NCI-H2107 treated with DMSO at 0.1 percent for 48 hours (cell line): ENCODE measurements at regions not wholly inside any gene's neighbourhood (a gene's known extent, or its start where the extent isn't known, plus 50 kb on each side); places are given as distances from the start of the nearest gene placed in this dataset.
"Not testable (repeated sequence)": the region's sequence is repeated elsewhere in the genome, so short reads cannot be mapped to it uniquely, and the experiment has no call there.

ENCODE experiments used
- DNase-seq: peaks from one replicate; lab custom pipeline; 2025; ENCODE audit not compliant: unreplicated experiment; lab: John Stamatoyannopoulos, UW

- DNase-seq: not testable (repeated sequence)
Observed at GRCh38 chr3:30323649-30324048, 282.8 kb upstream of the TGFBR2 start.

GRCh38 chr3:30324587-30324986, 281.8 kb upstream of the TGFBR2 start:
- DNase-seq: no peak

GRCh38 chr3:30327976-30328375, 278.4 kb upstream of the TGFBR2 start:
- not testable (repeated sequence) for DNase-seq

- not testable (repeated sequence) for DNase-seq
Observed at GRCh38 chr3:30328935-30329334, 277.5 kb upstream of the TGFBR2 start.

GRCh38 chr3:30331519-30331918, 274.9 kb upstream of the TGFBR2 start:
- DNase-seq: no peak

GRCh38 chr3:30332196-30333021, 274.0 kb upstream of the TGFBR2 start:
- DNase-seq: no peak

- DNase-seq: no peak
Observed at GRCh38 chr3:30333143-30333542, 273.3 kb upstream of the TGFBR2 start.

GRCh38 chr3:30333903-30334302, 272.5 kb upstream of the TGFBR2 start:
- DNase-seq: no peak

GRCh38 chr3:30340500-30340899, 265.9 kb upstream of the TGFBR2 start:
- DNase-seq: no peak

- no peak for DNase-seq
Observed at GRCh38 chr3:30341079-30341478, 265.3 kb upstream of the TGFBR2 start.

- no peak for DNase-seq
Observed at GRCh38 chr3:30341851-30342250, 264.6 kb upstream of the TGFBR2 start.

GRCh38 chr3:30342318-30343060, 263.9 kb upstream of the TGFBR2 start:
- DNase-seq: no peak

GRCh38 chr3:30343067-30343831, 263.2 kb upstream of the TGFBR2 start:
- DNase-seq: no peak

GRCh38 chr3:30343861-30344260, 262.5 kb upstream of the TGFBR2 start:
- DNase-seq: no peak

- no peak for DNase-seq
Observed at GRCh38 chr3:30344288-30344687, 262.1 kb upstream of the TGFBR2 start.

- DNase-seq: no peak
Observed at GRCh38 chr3:30346933-30347320, 259.5 kb upstream of the TGFBR2 start.

GRCh38 chr3:30347679-30348216, 258.7 kb upstream of the TGFBR2 start:
- DNase-seq: no peak

- no peak for DNase-seq
Observed at GRCh38 chr3:30349507-30349906, 256.9 kb upstream of the TGFBR2 start.

- DNase-seq: no peak
Observed at GRCh38 chr3:30350011-30350410, 256.4 kb upstream of the TGFBR2 start.

- DNase-seq: no peak
Observed at GRCh38 chr3:30350901-30351300, 255.5 kb upstream of the TGFBR2 start.
